ENCODE measurements at regions not wholly inside any gene's neighbourhood (a gene's known extent, or its start where the extent isn't known, plus 50 kb on each side); places are given as distances from the start of the nearest gene placed in this dataset.

GRCh38 chr9:1946526-1947283 is 68.4 kb upstream of the SMARCA2 start:
- Histone ChIP-seq H2AFZ (ENCODE audit: control insufficient read depth, low read length) (no peak overlapping the region), H3K27ac (ENCODE audit: control insufficient read depth, insufficient read depth, low read length) (no peak overlapping the region), H3K27me3 (ENCODE audit: control insufficient read depth, extremely low read depth, insufficient read depth, low read length) (no peaks in the 10 kb centered on the region), H3K9me1 (ENCODE audit: control insufficient read depth, extremely low read depth, insufficient read depth, low read length) (no peaks in the 10 kb centered on the region), H3K9me3 (ENCODE audit: control insufficient read depth, low read depth, low read length) (no peaks in the 10 kb centered on the region), H4K20me1 (ENCODE audit: control insufficient read depth, extremely low read depth, insufficient read depth, low read length) (no peaks in the 10 kb centered on the region), H3K9ac (ENCODE audit: control insufficient read depth, extremely low read depth, insufficient read depth, low read length) (no peak overlapping the region), H3K4me1 (ENCODE audit: control insufficient read depth, extremely low read depth, insufficient read depth, low read length) (no peaks in the 10 kb centered on the region), H3K36me3 (ENCODE audit: control insufficient read depth in 2 of 2, extremely low read depth in 1 of 2, insufficient read depth in 2 of 2, low read length in 2 of 2) (no peaks in the 10 kb centered on the region), H3K4me2 (ENCODE audit: control insufficient read depth, extremely low read depth, insufficient read depth, low read depth, low read length) (no peak overlapping the region), H3K4me3 (ENCODE audit: control insufficient read depth in 2 of 3, extremely low read depth in 1 of 3, insufficient read depth in 2 of 3, low read depth in 1 of 3, low read length in 3 of 3) (no peak overlapping the region), H3K79me2 (ENCODE audit: control insufficient read depth, insufficient read depth, low read length) (no peaks in the 10 kb centered on the region)
- dilution Hi-C loops (cut with MboI; ENCODE audit: extremely low pct_ligation_motif_present, low sequenced_read_pairs), result no loop called here
- TF ChIP-seq CTCF (optimal IDR thresholded peaks at IDR 0.05 in 1 of 3, IDR thresholded peaks at IDR 0.05 in 1 of 3, conservative IDR thresholded peaks at IDR 0.05 in 1 of 3; ENCODE audit: extremely low read depth in 1 of 3, insufficient read depth in 2 of 3, low read length in 3 of 3), result no peak
- no peak for FAIRE-seq
- DNase-seq (ENCODE audit: low read depth, low spot score), result no peak

GRCh38 chr9:1947438-1947837 is 67.7 kb upstream of the SMARCA2 start:
- Histone ChIP-seq H3K4me1 (ENCODE audit: control insufficient read depth, extremely low read depth, insufficient read depth, low read length) (no peaks in the 10 kb centered on the region), H3K9ac (ENCODE audit: control insufficient read depth, extremely low read depth, insufficient read depth, low read length) (no peak overlapping the region), H3K27me3 (ENCODE audit: control insufficient read depth, extremely low read depth, insufficient read depth, low read length) (no peaks in the 10 kb centered on the region), H3K27ac (ENCODE audit: control insufficient read depth, insufficient read depth, low read length) (no peak overlapping the region), H3K9me3 (ENCODE audit: control insufficient read depth, low read depth, low read length) (no peaks in the 10 kb centered on the region), H2AFZ (ENCODE audit: control insufficient read depth, low read length) (no peak overlapping the region), H3K4me3 (ENCODE audit: control insufficient read depth in 2 of 3, extremely low read depth in 1 of 3, insufficient read depth in 2 of 3, low read depth in 1 of 3, low read length in 3 of 3) (no peak overlapping the region), H3K4me2 (ENCODE audit: control insufficient read depth, extremely low read depth, insufficient read depth, low read depth, low read length) (no peak overlapping the region), H3K36me3 (ENCODE audit: control insufficient read depth in 2 of 2, extremely low read depth in 1 of 2, insufficient read depth in 2 of 2, low read length in 2 of 2) (no peaks in the 10 kb centered on the region), H3K9me1 (ENCODE audit: control insufficient read depth, extremely low read depth, insufficient read depth, low read length) (no peaks in the 10 kb centered on the region), H3K79me2 (ENCODE audit: control insufficient read depth, insufficient read depth, low read length) (no peaks in the 10 kb centered on the region), H4K20me1 (ENCODE audit: control insufficient read depth, extremely low read depth, insufficient read depth, low read length) (no peaks in the 10 kb centered on the region)
- dilution Hi-C loops (cut with MboI; ENCODE audit: extremely low pct_ligation_motif_present, low sequenced_read_pairs), result no loop called here
- TF ChIP-seq CTCF (optimal IDR thresholded peaks at IDR 0.05 in 1 of 3, IDR thresholded peaks at IDR 0.05 in 1 of 3, conservative IDR thresholded peaks at IDR 0.05 in 1 of 3; ENCODE audit: extremely low read depth in 1 of 3, insufficient read depth in 2 of 3, low read length in 3 of 3) (no peak), EZH2 (IDR thresholded peaks at IDR 0.05; ENCODE audit: low read length) (no peak)
- FAIRE-seq (no peak), DNase-seq (ENCODE audit: low read depth, low spot score) (no peak)
